HG03159 (cell line): ENCODE measurements at regions not wholly inside any gene's neighbourhood (a gene's known extent, or its start where the extent isn't known, plus 50 kb on each side); places are given as distances from the start of the nearest gene placed in this dataset.

Experiments used
- ATAC-seq: cut with Tn5 transposase; IDR thresholded peaks from one replicate; pipeline ENCODE4 v1.9.1; 2021; ENCODE audit warnings: mild to moderate bottlenecking, moderate library complexity; ENCODE audit not compliant: unreplicated experiment

DNA sequence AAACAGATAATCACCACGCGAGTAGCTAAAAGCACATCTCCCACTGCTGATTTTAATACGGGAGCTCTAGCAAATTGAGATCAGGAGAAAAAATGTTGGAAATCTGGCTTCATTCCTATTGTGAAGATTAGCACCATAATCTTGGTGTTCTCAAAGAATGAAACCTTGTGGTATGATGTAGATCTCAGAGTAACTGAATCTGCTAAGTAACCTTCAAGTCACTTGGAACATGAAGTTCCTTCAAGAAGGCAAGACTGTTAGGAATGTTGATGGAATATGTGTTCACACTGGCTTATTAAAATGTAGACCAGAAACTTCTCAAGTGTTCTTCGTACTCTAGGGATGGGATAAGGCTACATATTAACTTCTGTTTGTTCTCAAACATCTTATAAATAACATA, 117.4 kb upstream of the CHRM3 start:
- no peak for ATAC-seq

DNA sequence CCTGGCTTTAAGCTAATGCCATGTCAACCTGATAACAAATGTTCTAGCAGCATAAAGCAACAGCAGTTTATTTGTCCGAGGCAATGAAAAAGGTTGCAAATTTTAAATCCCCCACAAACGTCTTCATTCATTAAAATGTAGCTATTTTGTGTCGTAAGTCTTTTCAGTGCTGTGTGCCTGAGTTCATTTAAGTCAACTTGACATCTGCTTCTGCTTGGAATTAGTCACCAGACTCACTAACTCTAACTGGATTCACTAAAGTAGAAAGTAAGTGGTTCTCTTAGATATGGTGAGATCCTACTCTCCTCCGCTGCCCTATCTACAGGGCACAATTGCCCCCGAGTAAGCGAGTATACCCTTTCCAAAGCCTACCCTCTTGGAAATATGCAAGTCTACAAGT, 118.4 kb upstream of the CHRM3 start:
- ATAC-seq, result no peak

DNA sequence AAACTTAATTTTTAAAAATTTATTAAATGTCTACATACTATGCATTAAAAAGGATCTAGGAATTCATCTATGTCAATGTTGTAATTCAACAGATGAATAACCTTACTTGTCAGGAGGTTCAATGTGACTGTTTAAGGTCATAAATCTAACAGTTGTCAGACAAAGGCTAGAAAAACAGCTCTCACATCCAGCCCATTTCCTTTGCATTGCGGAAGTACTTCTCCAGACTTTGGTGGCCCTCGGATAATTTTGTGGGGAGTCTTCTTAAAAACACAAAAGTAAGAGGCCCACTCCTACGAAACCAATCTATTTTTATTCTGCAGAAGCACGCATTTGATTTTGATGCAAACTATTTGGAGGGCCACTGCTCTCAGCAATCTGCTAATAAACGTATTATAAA, 122.6 kb upstream of the CHRM3 start:
- no peak for ATAC-seq

DNA sequence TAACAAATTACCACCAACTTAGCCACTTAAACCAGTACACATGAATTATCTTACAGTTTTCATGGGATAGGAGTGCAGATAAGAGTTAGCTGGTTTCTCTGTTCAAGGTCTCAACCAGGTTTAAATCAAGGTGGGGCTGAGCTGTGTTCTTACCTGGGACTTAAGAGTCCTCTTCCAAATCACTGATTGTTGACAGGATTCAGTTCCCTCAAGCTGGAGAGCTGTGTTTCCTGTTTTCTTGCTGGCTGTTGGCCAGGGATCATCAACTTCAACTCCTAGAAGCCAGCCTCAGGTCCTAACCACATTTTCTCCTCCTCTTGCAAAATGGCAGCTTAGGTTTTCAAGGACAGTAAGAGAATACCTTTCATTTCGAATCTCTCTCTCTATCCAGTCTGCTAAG, 123.8 kb upstream of the CHRM3 start:
- no peak for ATAC-seq

DNA sequence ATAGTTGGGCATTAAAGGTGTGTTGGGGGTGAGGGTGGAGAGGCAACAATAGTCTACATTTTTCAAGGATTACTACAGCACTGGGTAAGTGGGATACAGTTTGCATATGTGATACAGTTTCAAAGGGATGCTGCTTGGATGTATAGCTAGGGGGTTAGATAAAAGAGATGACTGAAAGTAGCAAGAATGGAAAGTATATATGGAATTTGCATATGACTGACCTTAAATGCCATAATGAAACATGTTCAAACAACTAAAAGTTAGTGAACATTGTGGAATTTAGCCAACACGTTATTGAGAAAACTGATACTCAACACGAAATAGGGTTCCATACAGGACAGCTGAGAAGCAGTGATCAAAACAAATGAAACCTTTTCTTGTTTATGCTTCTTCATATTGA, 124.8 kb upstream of the CHRM3 start:
- ATAC-seq, result no peak

DNA sequence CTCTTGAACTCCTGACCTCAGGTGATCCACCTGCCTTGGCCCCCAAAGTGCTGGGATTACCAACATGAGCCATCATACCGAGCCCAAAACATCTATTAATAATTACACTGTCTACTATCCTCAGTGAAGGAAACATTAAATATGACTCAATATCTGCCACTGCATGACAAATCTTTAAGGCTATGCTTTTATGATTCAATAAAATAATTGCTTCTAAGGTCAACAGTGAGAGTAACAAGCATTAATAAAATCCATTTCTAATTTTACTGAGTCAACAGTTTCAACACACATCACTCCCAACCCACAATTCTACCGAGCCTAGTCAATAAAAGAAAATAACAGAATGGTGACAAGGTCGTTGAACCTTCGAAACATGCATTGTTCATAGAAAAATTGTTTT, 125.5 kb upstream of the CHRM3 start:
- ATAC-seq, result no peak

DNA sequence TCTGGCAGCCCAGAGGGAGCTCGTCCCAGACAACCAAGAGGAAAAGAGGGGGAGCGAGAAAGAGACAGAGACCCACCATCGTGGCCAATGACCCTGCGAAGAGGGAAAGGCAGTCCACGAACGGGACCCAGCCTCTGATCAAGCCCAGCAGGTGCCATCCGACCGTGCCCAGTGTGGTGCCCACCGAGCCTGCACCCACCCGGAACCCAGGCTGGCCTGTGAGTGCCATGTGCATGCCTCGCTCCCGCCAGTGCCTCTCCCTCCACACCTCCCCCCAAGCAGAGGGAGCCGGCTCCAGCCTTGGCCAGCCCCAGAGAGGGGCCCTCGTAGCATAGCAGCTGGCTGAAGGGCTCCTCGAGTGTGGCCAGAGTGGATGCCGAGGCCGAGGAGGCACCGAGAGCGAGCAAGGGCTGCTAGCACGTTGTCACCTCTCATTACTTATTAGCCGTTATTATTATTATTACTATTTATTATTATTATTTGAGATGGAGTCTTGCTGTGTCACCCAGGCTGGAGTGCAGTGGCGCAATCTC, 130.7 kb upstream of the CHRM3 start:
- no peak for ATAC-seq

DNA sequence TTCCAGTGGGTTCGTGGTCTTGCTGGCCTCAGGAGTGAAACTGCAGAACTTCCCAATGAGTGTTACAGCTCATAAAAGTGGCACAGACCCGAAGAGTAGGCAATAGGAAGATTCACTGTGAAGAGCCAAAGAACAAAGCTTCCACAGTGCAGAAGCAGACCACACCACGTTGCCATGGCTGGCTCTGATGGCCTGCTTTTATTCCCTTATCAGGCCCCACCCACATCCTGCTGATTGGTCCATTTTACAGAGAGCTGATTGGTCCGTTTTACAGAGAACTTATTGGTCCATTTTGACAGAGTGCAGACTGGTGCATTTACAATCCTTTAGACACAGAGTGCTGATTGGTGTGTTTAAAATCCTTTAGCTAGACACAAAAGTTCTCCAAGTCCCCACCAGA, 131.4 kb upstream of the CHRM3 start:
- no peak for ATAC-seq

DNA sequence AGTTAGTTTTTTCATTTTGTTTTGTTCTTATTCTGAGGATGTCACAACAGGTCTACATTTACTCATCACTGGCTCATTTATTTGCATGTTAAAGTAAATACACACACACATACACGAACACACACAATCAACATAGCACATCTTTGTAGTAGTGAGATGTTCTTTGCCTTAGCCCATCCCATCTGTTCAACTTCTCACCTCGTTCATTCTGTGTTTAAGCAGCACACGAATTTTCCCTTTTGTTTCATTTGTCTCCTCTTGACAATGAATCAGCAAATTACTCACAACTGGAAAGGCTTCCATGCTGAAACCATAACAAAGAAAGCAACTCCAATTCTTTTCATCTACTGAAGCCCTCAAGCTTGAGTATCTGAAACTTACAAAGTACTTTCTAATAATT, 133.3 kb upstream of the CHRM3 start:
- ATAC-seq, result no peak

DNA sequence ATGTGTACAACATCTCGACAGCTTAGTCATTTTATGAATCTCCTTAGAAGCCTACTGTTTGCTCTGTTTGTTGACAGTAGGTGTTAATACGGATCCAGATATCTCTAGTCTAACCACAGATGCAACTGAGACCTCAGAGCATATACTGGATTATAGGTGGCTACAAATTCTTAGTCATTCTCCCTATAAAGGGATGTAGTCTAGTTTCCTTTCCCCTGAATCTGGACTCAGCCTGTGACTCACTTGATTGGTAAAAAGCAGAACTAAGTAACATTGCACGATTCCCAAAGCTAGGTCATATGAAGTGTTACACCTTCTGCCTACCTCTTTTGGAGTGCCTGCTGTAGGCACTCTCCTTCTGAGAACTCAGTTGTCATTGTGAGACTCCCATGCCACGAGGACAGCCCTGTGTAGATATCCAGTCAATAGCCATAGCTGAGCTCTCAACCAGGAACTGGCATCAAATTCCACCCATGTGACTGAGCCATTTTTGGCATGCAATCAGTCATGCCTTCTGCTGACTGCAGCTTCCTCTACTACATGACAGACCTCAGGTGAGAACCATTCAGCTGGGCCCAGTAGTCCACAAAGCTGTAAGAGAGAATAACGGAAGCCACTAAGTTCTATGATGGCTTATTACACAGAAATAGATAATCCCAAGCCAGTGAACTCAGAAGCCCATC, 135.9 kb upstream of the CHRM3 start:
- ATAC-seq, result no peak

DNA sequence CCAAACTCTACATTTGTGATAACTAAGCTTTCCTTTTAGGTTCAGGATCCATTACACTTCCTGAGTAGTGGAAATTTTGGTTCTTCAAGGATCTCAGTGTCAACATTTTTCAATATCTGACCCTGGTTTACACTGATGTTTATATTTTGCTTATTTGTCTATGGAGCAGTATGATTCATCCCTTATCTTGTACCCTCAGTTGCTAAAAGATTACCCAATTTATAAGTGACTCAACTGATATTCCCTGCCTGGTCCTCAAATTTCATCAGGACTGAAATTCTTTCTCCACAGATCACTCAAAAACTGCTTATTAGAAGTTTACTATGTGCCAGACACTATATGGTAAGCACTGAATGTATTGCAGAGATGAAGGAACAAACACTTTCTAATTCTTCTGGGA, 139.1 kb upstream of the CHRM3 start:
- ATAC-seq, result no peak

DNA sequence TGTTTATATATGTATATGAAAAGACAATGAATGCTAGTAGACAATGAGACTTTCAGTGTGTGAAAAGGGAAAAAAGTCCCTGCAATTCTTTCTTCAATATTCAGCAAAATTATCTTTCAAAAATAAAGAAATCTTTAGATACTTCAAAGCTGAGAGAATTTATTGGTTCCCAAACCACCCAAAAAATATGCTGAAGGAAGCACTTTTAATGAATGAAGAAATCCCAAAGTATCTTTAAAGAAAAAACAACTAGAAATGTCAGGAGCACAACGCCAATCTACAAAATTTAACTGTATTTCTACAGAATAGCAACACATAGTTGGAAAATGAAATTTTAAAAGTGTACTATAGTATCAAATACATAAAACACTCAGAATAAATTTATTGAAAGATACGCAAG, 142.3 kb upstream of the CHRM3 start:
- no peak for ATAC-seq

DNA sequence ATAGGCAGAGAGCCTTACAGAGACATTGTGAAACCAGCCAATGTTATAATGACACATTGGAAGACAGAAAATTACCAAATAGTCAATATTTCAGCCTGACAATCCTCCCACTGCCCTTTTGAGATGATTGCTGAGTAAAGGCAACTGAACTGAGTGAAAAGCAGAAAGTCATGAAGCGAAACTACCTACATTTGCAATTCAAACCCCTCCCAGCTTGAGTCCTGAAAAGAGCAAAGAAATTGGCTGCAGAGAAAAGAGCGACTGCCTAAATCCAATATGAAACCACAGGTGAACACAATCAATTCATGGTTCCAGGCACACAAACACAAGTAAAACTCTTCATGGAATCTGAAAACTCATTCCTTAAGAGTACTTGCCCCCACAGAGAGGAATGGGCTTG, 143.4 kb upstream of the CHRM3 start:
- ATAC-seq, result no peak

DNA sequence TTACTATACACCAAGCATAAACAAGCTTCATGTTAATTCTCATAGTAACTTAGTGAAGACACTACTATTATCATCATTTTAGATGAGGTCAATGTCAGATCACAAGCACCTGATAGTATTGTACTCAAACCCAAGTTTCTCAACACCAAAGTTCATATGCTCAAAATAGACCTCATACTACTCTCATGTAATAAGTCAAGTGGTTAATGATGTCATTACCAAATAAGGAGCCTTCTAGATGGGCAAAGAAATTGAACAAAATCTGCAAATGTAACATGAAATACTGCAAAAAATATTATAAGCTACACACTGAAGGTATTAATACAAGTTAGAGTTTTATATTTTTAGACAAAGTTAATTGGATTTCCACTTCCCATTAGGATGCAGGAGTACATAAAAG, 144.0 kb upstream of the CHRM3 start:
- no peak for ATAC-seq

DNA sequence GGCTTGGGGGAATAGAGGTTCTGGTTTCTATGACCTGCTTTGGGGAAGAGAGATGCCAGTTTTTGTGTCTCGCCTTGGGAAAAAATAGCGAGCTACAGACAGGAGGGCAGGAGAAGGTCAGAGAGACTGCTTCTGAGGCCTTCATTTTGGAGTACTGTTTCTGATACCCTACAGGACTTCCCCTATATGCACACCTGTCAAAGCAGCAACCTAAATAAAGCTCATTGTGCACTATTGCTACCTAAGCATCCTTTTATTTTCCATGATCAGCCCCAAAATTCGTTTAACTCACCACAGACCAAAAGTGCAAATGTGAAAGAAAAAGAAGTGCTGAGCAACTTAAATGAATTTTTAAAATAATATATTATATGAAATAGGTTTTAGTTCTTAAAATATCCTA, 145.6 kb upstream of the CHRM3 start:
- no peak for ATAC-seq

DNA sequence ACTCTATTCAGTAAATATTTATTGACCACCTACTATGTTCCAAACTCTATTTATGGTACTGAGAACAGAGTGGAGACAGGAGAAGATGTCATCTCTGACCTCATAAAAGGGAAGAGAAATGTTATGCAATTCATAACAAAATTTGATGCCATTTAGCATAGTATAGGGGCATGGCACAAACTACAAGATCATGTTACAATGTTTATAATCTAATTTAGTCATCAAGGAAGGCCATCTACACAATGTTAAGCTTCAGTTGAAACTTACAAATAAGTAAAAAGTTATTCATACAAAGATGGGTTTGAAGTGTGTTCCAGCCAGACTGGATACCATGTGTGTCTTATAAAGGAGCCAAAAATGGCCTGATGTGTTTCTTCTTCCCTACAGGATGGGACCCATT, 146.8 kb upstream of the CHRM3 start:
- ATAC-seq, result no peak

DNA sequence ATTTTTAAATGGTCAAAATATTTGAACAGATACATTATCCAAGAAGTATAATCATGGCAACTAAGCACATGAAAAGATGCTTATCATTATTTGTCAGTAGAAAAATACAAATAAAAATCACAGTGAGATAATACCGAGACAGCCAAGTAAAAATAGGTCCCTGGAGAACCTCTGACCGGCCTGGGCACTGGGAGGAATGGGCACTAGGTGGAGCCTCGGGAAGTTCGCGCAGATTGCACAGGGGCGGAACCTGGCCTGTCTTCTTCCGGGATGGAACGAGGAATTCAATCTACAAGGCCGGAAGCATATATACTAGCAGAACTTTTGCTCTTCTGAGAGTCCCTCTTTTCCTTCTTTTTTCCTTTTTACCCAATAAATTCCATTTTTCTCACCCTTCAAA, 148.5 kb upstream of the CHRM3 start:
- no peak for ATAC-seq

DNA sequence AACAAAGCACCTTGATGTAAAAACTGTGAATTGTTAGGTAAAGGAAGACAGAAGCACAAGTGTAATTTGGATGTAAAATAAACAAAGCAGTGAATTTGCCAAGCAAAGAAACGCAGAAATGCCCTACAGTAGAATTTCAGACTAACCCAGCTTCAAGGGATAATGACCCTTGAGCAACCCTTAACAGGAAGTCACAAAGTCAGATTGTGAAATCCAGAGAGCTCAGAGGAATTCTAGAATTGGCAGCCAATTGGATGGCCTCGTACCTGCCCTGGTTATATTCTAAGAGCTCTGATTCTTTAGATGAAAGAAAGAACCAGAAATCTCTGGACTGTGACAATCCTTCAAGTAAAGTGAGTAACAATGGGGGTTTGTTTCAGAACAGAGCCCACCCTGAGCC, 152.7 kb upstream of the CHRM3 start:
- ATAC-seq, result no peak

DNA sequence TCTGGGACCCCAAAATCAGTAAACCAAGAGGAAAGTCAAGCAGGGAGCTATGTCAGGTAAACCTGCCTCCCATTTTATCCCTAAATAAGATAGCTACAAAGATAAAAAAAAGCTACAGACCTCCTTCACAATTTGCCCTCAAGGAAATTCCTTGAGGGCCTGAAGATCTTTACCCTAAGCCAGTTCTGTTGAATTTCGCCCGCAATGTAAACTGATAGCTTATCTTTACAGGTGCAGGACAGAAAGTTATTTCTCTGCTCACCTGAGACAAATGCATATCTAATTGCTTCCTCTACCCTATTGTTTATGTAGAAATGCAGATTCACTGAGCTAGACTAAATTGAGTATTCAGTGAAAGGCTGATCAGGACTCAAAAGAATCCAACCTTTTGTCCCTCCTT, 153.4 kb upstream of the CHRM3 start:
- no peak for ATAC-seq

DNA sequence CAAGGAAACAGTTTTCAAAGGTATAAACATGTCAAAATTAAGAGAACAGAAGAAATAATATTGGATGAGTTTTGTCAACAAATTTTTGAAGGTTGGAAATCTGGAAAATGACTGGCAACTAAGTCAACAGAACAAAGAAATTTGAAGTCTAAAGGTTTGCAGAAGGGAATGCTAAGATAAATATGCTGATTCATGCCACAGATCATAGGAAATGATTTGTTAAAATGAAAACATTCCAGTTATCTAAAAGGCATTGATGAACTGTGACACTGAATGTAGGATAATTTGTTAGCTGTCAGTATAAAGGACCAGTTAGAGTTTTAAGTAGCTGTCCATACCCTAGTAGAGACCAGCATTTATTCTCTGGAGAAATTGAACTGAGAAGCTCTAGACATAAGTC, 157.9 kb upstream of the CHRM3 start:
- ATAC-seq, result no peak

DNA sequence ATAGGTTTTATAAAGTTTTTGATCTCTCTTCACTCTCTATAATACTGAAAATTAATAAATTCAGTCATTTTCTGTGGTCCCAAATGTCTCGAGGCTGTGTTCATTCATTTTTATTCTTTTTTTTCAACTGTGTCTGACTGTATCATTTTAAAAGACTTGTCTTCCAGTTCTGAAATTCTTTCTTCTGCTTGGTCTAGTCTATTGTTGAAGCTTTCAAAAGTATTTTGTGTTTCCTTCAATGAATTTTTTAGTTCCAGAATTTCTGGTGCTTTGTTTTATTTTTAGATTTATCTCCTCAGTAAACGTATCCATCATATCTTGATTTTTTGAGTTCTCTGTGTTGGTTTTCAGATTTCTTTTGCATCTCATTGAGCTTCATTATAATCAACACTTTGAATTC, 161.0 kb upstream of the CHRM3 start:
- no peak for ATAC-seq

DNA sequence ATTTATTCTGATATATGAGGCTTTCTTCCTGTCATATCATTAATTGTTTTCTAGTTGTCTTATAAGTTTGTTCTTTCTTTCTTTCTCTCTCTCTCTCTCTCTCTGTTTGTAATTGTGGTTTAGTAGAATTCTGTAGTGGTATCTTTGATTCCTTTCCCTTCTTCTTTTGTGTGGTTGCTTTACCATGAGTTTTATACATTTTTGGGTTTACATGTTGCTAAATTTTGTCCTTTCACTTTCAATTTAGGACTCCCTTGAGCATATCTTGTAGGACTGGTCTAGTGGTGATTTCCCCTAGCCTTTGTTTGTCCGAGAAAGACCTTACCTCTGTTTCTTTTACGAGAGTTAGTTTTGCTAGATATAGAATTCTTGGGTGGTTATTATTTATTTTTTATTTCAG, 162.3 kb upstream of the CHRM3 start:
- no peak for ATAC-seq

DNA sequence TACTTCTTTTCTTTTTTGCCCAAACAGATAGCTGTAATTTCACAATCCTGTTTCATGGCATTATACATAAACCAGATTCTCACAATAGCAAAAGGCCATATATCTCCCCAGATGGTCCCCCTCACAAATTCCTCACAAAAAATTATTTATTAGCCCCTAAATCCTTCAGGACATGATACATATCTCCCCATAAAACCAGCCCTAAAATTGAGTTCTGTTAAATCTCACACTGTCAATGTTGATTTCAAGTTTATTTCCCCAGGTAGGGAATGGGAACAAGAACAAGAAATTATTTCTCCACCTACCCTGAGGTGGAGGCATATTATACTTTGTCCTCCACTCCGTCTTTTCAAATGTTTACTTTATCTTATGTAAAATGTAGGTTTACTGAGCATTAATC, 163.4 kb upstream of the CHRM3 start:
- ATAC-seq, result no peak
